OCI-LY3 (cell line): ENCODE measurements at regions not wholly inside any gene's neighbourhood (a gene's known extent, or its start where the extent isn't known, plus 50 kb on each side); places are given as distances from the start of the nearest gene placed in this dataset.

Source experiments
- CTCF ChIP-seq: fragments of 200-600, 300-600 bp; sonication (generic); IDR thresholded peaks from 2 replicates; pipeline ENCODE4 v1.5.1; 2014; ENCODE audit warnings: antibody characterized with exemption, low read length, low read depth
- EZH2phosphoT487 ChIP-seq: fragments of 200-600 bp; shearing (Covaris generic); IDR thresholded peaks from 2 replicates; pipeline ENCODE4 v1.6.1; 2018; ENCODE audit warnings: antibody characterized with exemption, mixed run types, low read depth

GRCh38 chr7:130825819-130826218 lies 91.8 kb upstream of the KLF14 start:
- no peak for TF ChIP-seq CTCF
- no peak for TF ChIP-seq EZH2phosphoT487
